ENCODE measurements at regions not wholly inside any gene's neighbourhood (a gene's known extent, or its start where the extent isn't known, plus 50 kb on each side); places are given as distances from the start of the nearest gene placed in this dataset.

- in situ Hi-C loops (cut with HindIII; ENCODE audit: low sequenced_read_pairs): no loop called here
- no peak for DNase-seq (ENCODE audit: low read depth)
- TF ChIP-seq CTCF (IDR thresholded peaks at IDR 0.05; ENCODE audit: low read depth, low read length, missing control alignments): no peak
- H3K4me3 ChIP-seq (ENCODE audit: low read depth, low read length): no peak overlapping the region
Measured at GRCh38 chr1:188295157-188295556, 1466.4 kb downstream of the PLA2G4A start.

GRCh38 chr1:188302746-188303145, 1474.0 kb downstream of the PLA2G4A start:
- in situ Hi-C loops (cut with HindIII; ENCODE audit: low sequenced_read_pairs): no loop called here
- no peak for TF ChIP-seq CTCF (IDR thresholded peaks at IDR 0.05; ENCODE audit: low read depth, low read length, missing control alignments)
- no peak for DNase-seq (ENCODE audit: low read depth)
- H3K4me3 ChIP-seq (ENCODE audit: low read depth, low read length): no peak overlapping the region

- no peak for TF ChIP-seq CTCF (IDR thresholded peaks at IDR 0.05; ENCODE audit: low read depth, low read length, missing control alignments)
- in situ Hi-C loops (cut with HindIII; ENCODE audit: low sequenced_read_pairs): no loop called here
- DNase-seq (ENCODE audit: low read depth): no peak
- no peak overlapping the region for H3K4me3 ChIP-seq (ENCODE audit: low read depth, low read length)
Measured at GRCh38 chr1:188314557-188315137, 1485.9 kb downstream of the PLA2G4A start.

- DNase-seq (ENCODE audit: low read depth): no peak
- no peak overlapping the region for H3K4me3 ChIP-seq (ENCODE audit: low read depth, low read length)
- in situ Hi-C loops (cut with HindIII; ENCODE audit: low sequenced_read_pairs): no loop called here
- no peak for TF ChIP-seq CTCF (IDR thresholded peaks at IDR 0.05; ENCODE audit: low read depth, low read length, missing control alignments)
Measured at GRCh38 chr1:188317894-188318293, 1489.1 kb downstream of the PLA2G4A start.

GRCh38 chr1:188325211-188325610, 1496.5 kb downstream of the PLA2G4A start:
- no peak for TF ChIP-seq CTCF (IDR thresholded peaks at IDR 0.05; ENCODE audit: low read depth, low read length, missing control alignments)
- DNase-seq (ENCODE audit: low read depth): no peak
- no peak overlapping the region for H3K4me3 ChIP-seq (ENCODE audit: low read depth, low read length)
- in situ Hi-C loops (cut with HindIII; ENCODE audit: low sequenced_read_pairs): no loop called here

GRCh38 chr1:188343914-188344313, 1515.2 kb downstream of the PLA2G4A start:
- no peak for DNase-seq (ENCODE audit: low read depth)
- TF ChIP-seq CTCF (IDR thresholded peaks at IDR 0.05; ENCODE audit: low read depth, low read length, missing control alignments): no peak
- H3K4me3 ChIP-seq (ENCODE audit: low read depth, low read length): no peak overlapping the region
- in situ Hi-C loops (cut with HindIII; ENCODE audit: low sequenced_read_pairs): no loop called here
